Type B pancreatic cell (in vitro differentiated cells): ENCODE measurements at regions not wholly inside any gene's neighbourhood (a gene's known extent, or its start where the extent isn't known, plus 50 kb on each side); places are given as distances from the start of the nearest gene placed in this dataset.

ENCODE experiments used
- DNase-seq: peaks from one replicate; pipeline ENCODE4 v3.0.0; 2021; ENCODE audit warnings: mixed read lengths; ENCODE audit not compliant: unreplicated experiment; ENCODE audit errors: extremely low spot score
- H3K27ac Mint-ChIP-seq: 2 replicates; pipeline ENCODE4 v1.8.0; 2021; ENCODE audit warnings: mild to moderate bottlenecking, mixed read lengths
- H3K27me3 Mint-ChIP-seq: 2 replicates; pipeline ENCODE4 v1.8.0; 2021; ENCODE audit warnings: mixed read lengths
- H3K36me3 Mint-ChIP-seq: 2 replicates; pipeline ENCODE4 v1.8.0; 2021; ENCODE audit warnings: mixed read lengths
- H3K4me1 Mint-ChIP-seq: one replicate; pipeline ENCODE4 v1.8.0; 2021; ENCODE audit warnings: mixed read lengths; ENCODE audit not compliant: unreplicated experiment
- H3K4me3 Mint-ChIP-seq: 2 replicates; pipeline ENCODE4 v1.8.0; 2021; ENCODE audit warnings: mild to moderate bottlenecking, mixed read lengths
- H3K9me3 Mint-ChIP-seq: 2 replicates; pipeline ENCODE4 v1.8.0; 2021; ENCODE audit warnings: mixed read lengths
- TF ChIP-seq, protein P1 (sequence below): fragments of 200-600 bp; sonication (generic); conservative IDR thresholded peaks from 2 replicates; pipeline ENCODE4 v1.5.0; 2021; ENCODE audit warnings: antibody characterized with exemption, mild to moderate bottlenecking

DNA sequence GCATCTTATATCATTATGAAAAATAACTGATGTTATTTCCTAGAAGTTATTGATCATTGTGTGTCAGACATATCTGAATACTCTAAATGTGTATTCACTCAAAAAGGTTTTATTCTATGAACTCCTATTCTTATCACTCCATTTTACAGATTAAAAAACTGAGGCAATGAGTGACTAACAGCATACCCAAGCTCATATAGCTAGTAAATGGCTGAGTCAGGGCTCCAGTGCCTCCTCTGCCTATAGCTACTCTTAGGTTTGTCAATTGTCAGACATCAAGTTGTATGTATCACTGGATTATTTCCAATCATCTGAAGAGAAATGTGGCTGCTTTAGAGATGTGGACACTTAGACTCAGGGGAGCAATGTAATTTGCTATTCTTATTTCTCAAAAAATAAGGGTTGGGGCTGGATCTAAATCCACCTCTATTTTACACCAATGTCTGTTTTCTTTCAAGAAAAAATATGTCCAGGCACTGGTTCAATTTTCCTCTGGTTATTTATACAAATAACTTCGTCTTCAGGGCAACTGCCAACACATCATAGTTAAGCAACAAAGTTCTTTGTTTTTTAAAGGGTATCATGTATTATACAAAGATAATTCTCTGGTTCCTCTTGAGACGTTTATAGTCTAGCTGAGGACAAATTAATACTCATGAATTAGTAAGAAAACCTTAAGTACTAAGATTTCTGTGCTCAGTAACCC lies 328.9 kb upstream of the MAF start:
- peaks cover 4% of the 10 kb centered on the region for H3K27me3 Mint-ChIP-seq
- TF ChIP-seq, protein P1, sequence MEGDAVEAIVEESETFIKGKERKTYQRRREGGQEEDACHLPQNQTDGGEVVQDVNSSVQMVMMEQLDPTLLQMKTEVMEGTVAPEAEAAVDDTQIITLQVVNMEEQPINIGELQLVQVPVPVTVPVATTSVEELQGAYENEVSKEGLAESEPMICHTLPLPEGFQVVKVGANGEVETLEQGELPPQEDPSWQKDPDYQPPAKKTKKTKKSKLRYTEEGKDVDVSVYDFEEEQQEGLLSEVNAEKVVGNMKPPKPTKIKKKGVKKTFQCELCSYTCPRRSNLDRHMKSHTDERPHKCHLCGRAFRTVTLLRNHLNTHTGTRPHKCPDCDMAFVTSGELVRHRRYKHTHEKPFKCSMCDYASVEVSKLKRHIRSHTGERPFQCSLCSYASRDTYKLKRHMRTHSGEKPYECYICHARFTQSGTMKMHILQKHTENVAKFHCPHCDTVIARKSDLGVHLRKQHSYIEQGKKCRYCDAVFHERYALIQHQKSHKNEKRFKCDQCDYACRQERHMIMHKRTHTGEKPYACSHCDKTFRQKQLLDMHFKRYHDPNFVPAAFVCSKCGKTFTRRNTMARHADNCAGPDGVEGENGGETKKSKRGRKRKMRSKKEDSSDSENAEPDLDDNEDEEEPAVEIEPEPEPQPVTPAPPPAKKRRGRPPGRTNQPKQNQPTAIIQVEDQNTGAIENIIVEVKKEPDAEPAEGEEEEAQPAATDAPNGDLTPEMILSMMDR: no peak

DNA sequence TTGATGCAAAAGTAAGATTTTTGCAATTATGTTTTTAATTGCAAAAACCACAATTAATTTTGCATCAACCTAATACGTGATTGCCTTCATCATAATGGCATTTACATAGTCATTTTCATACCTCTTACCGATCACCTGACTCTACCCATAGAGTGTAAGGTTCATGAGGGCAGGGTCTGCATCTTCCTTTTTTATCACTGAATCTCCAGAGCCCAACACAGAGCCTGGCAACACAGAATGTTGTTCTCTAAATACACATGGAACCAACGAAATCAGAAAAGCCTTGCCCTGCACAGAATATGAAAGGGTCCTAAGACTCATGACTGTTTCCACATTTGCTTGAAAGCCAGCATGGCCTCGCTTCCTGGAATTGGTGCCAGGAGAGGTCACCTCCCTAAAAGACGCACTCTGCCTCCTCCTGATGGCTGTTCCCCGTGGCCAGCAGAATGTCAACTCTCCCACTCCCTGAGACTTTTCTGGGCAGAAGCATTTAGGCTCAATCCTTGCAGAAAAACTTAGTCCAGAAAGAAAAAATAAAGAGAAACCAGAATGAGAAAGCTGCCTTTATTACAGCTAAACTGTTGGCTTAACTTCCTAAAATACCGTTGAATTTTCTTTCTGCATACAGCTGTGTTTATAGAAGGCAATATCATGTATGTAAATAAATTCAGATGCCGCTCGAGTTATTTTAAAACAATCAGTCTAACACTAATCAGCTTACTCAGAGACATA lies 327.8 kb upstream of the MAF start:
- Mint-ChIP-seq H3K4me1 (no peaks in the 10 kb centered on the region), H3K27ac (no peak overlapping the region), H3K27me3 (peaks cover 4% of the 10 kb centered on the region), H3K36me3 (no peaks in the 10 kb centered on the region), H3K4me3 (no peak overlapping the region), H3K9me3 (no peaks in the 10 kb centered on the region)
- TF ChIP-seq, protein P1: no peak
- no peak for DNase-seq

More for the DNA sequence above, 328.9 kb upstream of the MAF start:
- no peak overlapping the region for H3K27ac Mint-ChIP-seq
- DNase-seq: no peak
- no peaks in the 10 kb centered on the region for H3K4me1 Mint-ChIP-seq
- no peaks in the 10 kb centered on the region for H3K36me3 Mint-ChIP-seq
- no peaks in the 10 kb centered on the region for H3K9me3 Mint-ChIP-seq
- no peak overlapping the region for H3K4me3 Mint-ChIP-seq

DNA sequence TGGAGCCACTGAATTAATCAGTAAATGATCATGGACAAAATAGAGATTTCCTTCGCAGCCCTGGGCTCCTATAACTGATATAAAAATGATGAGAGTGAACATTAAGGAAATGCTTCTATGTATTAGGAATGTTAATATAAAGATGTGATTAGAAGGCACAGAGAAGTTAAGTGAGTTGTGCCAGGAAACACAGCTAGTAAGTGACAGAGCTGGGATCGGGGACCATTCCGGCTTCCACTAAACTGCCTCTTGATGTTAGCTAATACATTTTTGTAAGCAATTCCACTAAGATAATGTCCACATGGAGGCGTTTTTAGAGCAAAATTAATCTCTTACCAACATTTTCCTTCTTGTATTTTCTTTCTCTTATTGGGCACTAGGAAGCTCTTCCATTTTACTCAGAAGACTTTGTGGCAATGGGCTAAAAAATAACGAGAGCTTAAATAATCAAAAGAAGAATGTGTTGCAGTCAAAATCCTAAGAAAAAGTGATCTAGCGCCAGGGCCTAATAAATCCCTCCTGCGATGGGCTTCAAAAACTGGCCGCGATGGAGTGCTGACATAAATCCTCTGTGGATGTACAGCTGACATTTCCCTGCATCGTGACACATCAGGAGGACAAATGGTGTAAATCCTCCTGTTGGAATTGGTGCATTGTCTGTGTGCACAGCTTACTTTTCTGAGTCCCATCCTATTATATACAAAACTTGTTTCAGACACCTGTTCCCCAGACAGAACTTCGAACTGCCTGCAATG lies 326.1 kb upstream of the MAF start:
- TF ChIP-seq, protein P1: no peak
- Mint-ChIP-seq H3K27ac (no peak overlapping the region), H3K4me1 (no peaks in the 10 kb centered on the region), H3K9me3 (no peaks in the 10 kb centered on the region), H3K27me3 (peaks cover 4% of the 10 kb centered on the region), H3K36me3 (no peaks in the 10 kb centered on the region), H3K4me3 (no peak overlapping the region)
- DNase-seq: no peak

DNA sequence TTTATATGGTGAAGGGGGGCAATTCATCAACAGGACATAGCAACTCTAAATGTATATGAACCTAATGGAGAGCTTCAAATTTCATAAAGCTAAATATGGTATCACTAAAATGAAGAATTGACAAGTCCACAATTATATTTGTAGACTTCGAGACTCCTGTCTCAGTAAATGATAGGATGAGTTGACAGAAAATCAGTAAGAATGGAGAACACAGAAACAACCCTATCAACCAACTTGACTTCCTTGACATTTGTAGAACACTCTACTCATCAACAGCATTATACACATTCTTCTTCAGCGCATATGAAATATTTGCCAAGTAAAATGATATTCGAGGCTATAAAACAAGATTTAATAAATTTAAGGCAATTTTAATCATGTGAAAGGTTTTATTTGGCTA lies 322.9 kb upstream of the MAF start:
- Mint-ChIP-seq H3K27me3 (no peaks in the 10 kb centered on the region), H3K27ac (no peak overlapping the region)

DNA sequence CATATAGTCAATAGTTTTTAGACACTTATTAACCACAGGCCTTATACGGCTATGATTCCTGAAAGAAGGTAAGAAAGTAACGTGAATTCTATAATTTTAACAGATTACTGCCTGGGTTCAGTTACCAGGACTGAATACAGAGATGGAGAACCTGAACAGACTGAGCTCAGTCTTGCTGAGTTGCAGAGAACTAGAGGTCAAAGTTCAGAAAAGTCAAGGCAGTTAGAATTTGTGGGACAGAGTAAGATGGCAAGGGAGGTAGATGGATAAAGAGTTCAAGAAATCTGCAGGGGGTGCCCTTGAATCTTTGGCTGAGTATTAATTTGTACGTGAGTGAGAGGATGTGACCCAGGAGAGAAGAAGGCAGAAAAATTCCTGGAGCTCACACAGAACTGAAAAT lies 320.1 kb upstream of the MAF start:
- Mint-ChIP-seq H3K27me3 (no peaks in the 10 kb centered on the region), H3K36me3 (no peaks in the 10 kb centered on the region), H3K4me1 (peaks cover 4% of the 10 kb centered on the region), H3K4me3 (no peak overlapping the region), H3K27ac (no peak overlapping the region), H3K9me3 (no peaks in the 10 kb centered on the region)
- TF ChIP-seq, protein P1: no peak
- no peak for DNase-seq

More for the DNA sequence above, 322.9 kb upstream of the MAF start:
- no peaks in the 10 kb centered on the region for H3K9me3 Mint-ChIP-seq
- DNase-seq: no peak
- H3K4me1 Mint-ChIP-seq: peaks cover 4% of the 10 kb centered on the region
- H3K4me3 Mint-ChIP-seq: no peak overlapping the region
- H3K36me3 Mint-ChIP-seq: no peaks in the 10 kb centered on the region
- TF ChIP-seq, protein P1: no peak
